Liver (tissue), 8 donors: ENCODE measurements at regions not wholly inside any gene's neighbourhood (a gene's known extent, or its start where the extent isn't known, plus 50 kb on each side); places are given as distances from the start of the nearest gene placed in this dataset.

Source experiments
- DNase-seq: peaks from one replicate; pipeline ENCODE4 v3.0.0-alpha.2; 2017; ENCODE audit warnings: low spot score
- H3K27ac ChIP-seq, 2 donors: one replicate each; pipeline ENCODE4 v1.7.0; 2013; ENCODE audit warnings: inconsistent platforms in 2 of 2, low read length in 2 of 2, control low read depth in 1 of 2, low read depth in 1 of 2, mild to moderate bottlenecking in 1 of 2
- H3K27me3 ChIP-seq, 4 donors: one replicate each; pipeline versions ENCODE4 v1.6.1 to v1.7.0; 2013; ENCODE audit warnings: low read length in 3 of 4, inconsistent platforms in 1 of 4, mild to moderate bottlenecking in 1 of 4, moderate library complexity in 1 of 4; ENCODE audit not compliant: control insufficient read depth in 4 of 4, insufficient read depth in 4 of 4
- H3K36me3 ChIP-seq, 4 donors: one replicate each; pipeline versions ENCODE4 v1.6.1 to v1.7.0; 2013; ENCODE audit warnings: low read length in 3 of 4, mild to moderate bottlenecking in 3 of 4, low read depth in 1 of 4, moderate library complexity in 1 of 4; ENCODE audit not compliant: control insufficient read depth in 4 of 4, insufficient read depth in 3 of 4
- H3K4me1 ChIP-seq, 4 donors: one replicate each; pipeline versions ENCODE4 v1.6.1 to v1.7.0; 2013; ENCODE audit warnings: low read length in 3 of 4, mild to moderate bottlenecking in 3 of 4, moderate library complexity in 1 of 4; ENCODE audit not compliant: control insufficient read depth in 4 of 4, insufficient read depth in 4 of 4
- H3K4me3 ChIP-seq, 3 donors: one replicate each; pipeline versions ENCODE4 v1.6.1 to v1.7.0; 2013; ENCODE audit warnings: low read length in 3 of 3, control low read depth in 1 of 3, low read depth in 1 of 3, mild to moderate bottlenecking in 1 of 3
- H3K9ac ChIP-seq, 2 donors: one replicate each; pipeline ENCODE4 v1.7.0; 2013; ENCODE audit warnings: low read length in 2 of 2, mild to moderate bottlenecking in 2 of 2, moderate library complexity in 2 of 2, control low read depth in 1 of 2, low read depth in 1 of 2
- H3K9me3 ChIP-seq, 4 donors: one replicate each; pipeline versions ENCODE4 v1.6.1 to v1.7.0; 2013; ENCODE audit warnings: low read length in 3 of 4; ENCODE audit not compliant: control insufficient read depth in 4 of 4
- EGR1 ChIP-seq, 2 donors: IDR thresholded peaks; 2 replicates each; pipeline ENCODE4 v1.6.1; 2016 to 2018; ENCODE audit warnings: antibody characterized with exemption in 2 of 2, low read depth in 2 of 2
- FOXA1 ChIP-seq: IDR thresholded peaks from 2 replicates; pipeline ENCODE4 v1.6.1; 2016; ENCODE audit warnings: antibody characterized with exemption
- FOXA2 ChIP-seq: IDR thresholded peaks from 2 replicates; pipeline ENCODE4 v1.6.1; 2016; ENCODE audit warnings: antibody characterized with exemption
- GABPA ChIP-seq, 2 donors: IDR thresholded peaks in 1 of 2; conservative IDR thresholded peaks in 1 of 2; 2 replicates each; pipeline ENCODE4 v1.6.1; 2016; ENCODE audit warnings: antibody characterized with exemption in 2 of 2, mild to moderate bottlenecking in 1 of 2, moderate library complexity in 1 of 2
- HNF4A ChIP-seq, 2 donors: conservative IDR thresholded peaks; 2 replicates each; pipeline ENCODE4 v1.6.1; 2016; ENCODE audit warnings: antibody characterized with exemption in 2 of 2, mild to moderate bottlenecking in 2 of 2
- HNF4G ChIP-seq: IDR thresholded peaks from 2 replicates; pipeline ENCODE4 v1.6.1; 2016; ENCODE audit warnings: antibody characterized with exemption
- JUND ChIP-seq, 2 donors: IDR thresholded peaks; 2 replicates each; pipeline ENCODE4 v1.6.1; 2016; ENCODE audit warnings: antibody characterized with exemption in 2 of 2
- NR2F2 ChIP-seq: IDR thresholded peaks from 2 replicates; pipeline ENCODE4 v1.6.1; 2016; ENCODE audit warnings: antibody characterized with exemption
- RAD21 ChIP-seq, 2 donors: IDR thresholded peaks; 2 replicates each; pipeline ENCODE4 v1.6.1; 2016; ENCODE audit warnings: antibody characterized with exemption in 2 of 2, mild to moderate bottlenecking in 2 of 2
- RXRA ChIP-seq, 2 donors: IDR thresholded peaks; 2 replicates each; pipeline ENCODE4 v1.6.1; 2017 to 2018; ENCODE audit warnings: antibody characterized with exemption in 2 of 2, mild to moderate bottlenecking in 1 of 2
- SP1 ChIP-seq: IDR thresholded peaks from 2 replicates; pipeline ENCODE4 v1.6.1; 2018; ENCODE audit warnings: antibody characterized with exemption, mild to moderate bottlenecking
- YY1 ChIP-seq: IDR thresholded peaks from 2 replicates; pipeline ENCODE4 v1.6.1; 2016; ENCODE audit warnings: antibody characterized with exemption, mild to moderate bottlenecking
- WGBS: extraction: QIAGEN DNeasy Blood & Tissue Kit; methylation state at CpG from one replicate; pipeline ENCODE4 v1.1.7; 2013; 5-methylcytosine and 5-hydroxymethylcytosine counted together
- TF ChIP-seq, protein P1 (sequence below): fragments of 150-350 bp; IDR thresholded peaks from 2 replicates; pipeline ENCODE4 v1.5.1; 2017; ENCODE audit warnings: improper control_type of control experiment, low read depth, low read length; ENCODE audit not compliant: missing input control
- TF ChIP-seq, protein P2 (sequence below): IDR thresholded peaks from 2 replicates; pipeline ENCODE4 v1.6.1; 2016; ENCODE audit warnings: antibody characterized with exemption
- TF ChIP-seq, protein P3 (sequence below): IDR thresholded peaks from 2 replicates; pipeline ENCODE4 v1.6.1; 2016; ENCODE audit warnings: antibody characterized with exemption
- TF ChIP-seq, protein P4 (sequence below): IDR thresholded peaks from 2 replicates; pipeline ENCODE4 v1.6.1; 2016; ENCODE audit warnings: antibody characterized with exemption
- TF ChIP-seq, protein P5 (sequence below): IDR thresholded peaks from 2 replicates; pipeline ENCODE4 v1.6.1; 2016; ENCODE audit warnings: antibody characterized with exemption, mild to moderate bottlenecking
- donor health status: healthy.
- donor health status: healthy.
- donor health status: healthy.
- donor health status: healthy.
- donor health status: healthy.

DNA sequence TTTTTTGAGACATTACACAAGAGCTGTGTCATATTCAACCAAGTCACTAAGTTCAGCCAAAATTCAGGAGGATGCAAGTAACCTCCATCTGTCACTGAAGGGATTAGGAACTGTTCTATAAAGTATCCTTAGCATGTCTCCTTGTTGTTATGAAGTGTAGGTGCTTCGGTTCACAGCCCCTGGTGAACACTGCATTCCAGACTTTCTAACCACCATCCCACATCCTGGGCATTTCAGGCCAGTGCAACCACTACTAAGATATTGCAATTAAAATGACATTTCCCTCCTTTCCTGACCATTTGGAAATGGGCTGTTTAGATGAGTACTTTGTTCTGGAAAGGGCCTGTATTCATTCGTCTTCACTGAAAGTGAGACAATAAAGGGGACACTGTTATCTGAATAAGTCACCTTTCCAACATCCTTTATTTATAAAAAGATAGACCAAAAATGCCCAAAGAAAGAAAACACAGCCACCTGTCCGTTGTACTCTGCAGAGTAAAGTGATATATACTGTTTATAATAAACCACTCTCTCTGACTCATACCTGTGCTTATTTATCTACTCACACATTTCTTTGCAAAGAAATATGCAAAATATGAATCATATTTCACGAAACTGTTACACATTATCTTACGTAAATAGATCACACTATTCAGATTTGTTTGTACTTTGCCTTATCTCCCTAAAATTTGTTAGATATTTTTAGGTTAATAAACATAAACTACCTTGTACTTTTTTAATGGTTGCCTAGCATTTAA is 861.9 kb downstream of the CDH18 start:
- 51% methylated on average over 5 of the region's 5 CpGs for WGBS
- Histone ChIP-seq H3K27me3 (no peaks in the 10 kb centered on the region), H3K36me3 (no peaks in the 10 kb centered on the region), H3K9me3 (no peaks in the 10 kb centered on the region), H3K4me1 (no peaks in the 10 kb centered on the region), H3K9ac (no peak overlapping the region), H3K4me3 (no peak overlapping the region), H3K27ac (no peak overlapping the region)
- TF ChIP-seq SP1: no peak
- no peak for TF ChIP-seq RXRA (IDR thresholded peaks at IDR 0.05)
- TF ChIP-seq, protein P1, sequence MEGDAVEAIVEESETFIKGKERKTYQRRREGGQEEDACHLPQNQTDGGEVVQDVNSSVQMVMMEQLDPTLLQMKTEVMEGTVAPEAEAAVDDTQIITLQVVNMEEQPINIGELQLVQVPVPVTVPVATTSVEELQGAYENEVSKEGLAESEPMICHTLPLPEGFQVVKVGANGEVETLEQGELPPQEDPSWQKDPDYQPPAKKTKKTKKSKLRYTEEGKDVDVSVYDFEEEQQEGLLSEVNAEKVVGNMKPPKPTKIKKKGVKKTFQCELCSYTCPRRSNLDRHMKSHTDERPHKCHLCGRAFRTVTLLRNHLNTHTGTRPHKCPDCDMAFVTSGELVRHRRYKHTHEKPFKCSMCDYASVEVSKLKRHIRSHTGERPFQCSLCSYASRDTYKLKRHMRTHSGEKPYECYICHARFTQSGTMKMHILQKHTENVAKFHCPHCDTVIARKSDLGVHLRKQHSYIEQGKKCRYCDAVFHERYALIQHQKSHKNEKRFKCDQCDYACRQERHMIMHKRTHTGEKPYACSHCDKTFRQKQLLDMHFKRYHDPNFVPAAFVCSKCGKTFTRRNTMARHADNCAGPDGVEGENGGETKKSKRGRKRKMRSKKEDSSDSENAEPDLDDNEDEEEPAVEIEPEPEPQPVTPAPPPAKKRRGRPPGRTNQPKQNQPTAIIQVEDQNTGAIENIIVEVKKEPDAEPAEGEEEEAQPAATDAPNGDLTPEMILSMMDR: no peak
- TF ChIP-seq, protein P2, sequence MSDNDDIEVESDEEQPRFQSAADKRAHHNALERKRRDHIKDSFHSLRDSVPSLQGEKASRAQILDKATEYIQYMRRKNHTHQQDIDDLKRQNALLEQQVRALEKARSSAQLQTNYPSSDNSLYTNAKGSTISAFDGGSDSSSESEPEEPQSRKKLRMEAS: no peak
- TF ChIP-seq, protein P3, sequence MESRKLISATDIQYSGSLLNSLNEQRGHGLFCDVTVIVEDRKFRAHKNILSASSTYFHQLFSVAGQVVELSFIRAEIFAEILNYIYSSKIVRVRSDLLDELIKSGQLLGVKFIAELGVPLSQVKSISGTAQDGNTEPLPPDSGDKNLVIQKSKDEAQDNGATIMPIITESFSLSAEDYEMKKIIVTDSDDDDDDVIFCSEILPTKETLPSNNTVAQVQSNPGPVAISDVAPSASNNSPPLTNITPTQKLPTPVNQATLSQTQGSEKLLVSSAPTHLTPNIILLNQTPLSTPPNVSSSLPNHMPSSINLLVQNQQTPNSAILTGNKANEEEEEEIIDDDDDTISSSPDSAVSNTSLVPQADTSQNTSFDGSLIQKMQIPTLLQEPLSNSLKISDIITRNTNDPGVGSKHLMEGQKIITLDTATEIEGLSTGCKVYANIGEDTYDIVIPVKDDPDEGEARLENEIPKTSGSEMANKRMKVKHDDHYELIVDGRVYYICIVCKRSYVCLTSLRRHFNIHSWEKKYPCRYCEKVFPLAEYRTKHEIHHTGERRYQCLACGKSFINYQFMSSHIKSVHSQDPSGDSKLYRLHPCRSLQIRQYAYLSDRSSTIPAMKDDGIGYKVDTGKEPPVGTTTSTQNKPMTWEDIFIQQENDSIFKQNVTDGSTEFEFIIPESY: no peak
- TF ChIP-seq, protein P4, sequence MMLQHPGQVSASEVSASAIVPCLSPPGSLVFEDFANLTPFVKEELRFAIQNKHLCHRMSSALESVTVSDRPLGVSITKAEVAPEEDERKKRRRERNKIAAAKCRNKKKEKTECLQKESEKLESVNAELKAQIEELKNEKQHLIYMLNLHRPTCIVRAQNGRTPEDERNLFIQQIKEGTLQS: no peak
- no peak for TF ChIP-seq RAD21 (IDR thresholded peaks at IDR 0.05)
- no peak for TF ChIP-seq HNF4A (conservative IDR thresholded peaks at IDR 0.05)
- TF ChIP-seq JUND (IDR thresholded peaks at IDR 0.05): no peak
- DNase-seq: no peak

DNA sequence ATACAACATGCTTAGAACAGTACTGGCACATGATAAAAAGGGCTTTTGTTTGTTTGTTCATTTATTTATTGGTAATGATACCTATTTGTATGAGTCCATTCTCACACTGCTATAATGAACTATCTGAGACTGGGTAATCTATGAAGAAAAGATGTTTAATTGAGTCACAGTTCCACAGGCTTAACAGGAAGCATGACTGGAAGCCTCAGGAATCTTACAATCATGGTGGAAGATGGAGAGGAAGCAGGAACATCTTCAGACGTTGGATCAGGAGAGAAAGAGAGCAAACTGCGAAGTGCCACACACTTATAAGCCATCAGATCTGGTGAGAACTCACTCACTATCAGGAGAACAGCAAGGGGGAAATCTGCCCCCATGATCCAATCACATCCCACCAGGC is 847.7 kb downstream of the CDH18 start:
- Histone ChIP-seq H3K4me3 (no peak overlapping the region), H3K36me3 (no peaks in the 10 kb centered on the region), H3K9me3 (no peaks in the 10 kb centered on the region), H3K27me3 (no peaks in the 10 kb centered on the region), H3K9ac (no peak overlapping the region), H3K27ac (no peak overlapping the region), H3K4me1 (no peaks in the 10 kb centered on the region)
- TF ChIP-seq, protein P1: no peak
- no peak for TF ChIP-seq RXRA (IDR thresholded peaks at IDR 0.05)
- TF ChIP-seq, protein P5, sequence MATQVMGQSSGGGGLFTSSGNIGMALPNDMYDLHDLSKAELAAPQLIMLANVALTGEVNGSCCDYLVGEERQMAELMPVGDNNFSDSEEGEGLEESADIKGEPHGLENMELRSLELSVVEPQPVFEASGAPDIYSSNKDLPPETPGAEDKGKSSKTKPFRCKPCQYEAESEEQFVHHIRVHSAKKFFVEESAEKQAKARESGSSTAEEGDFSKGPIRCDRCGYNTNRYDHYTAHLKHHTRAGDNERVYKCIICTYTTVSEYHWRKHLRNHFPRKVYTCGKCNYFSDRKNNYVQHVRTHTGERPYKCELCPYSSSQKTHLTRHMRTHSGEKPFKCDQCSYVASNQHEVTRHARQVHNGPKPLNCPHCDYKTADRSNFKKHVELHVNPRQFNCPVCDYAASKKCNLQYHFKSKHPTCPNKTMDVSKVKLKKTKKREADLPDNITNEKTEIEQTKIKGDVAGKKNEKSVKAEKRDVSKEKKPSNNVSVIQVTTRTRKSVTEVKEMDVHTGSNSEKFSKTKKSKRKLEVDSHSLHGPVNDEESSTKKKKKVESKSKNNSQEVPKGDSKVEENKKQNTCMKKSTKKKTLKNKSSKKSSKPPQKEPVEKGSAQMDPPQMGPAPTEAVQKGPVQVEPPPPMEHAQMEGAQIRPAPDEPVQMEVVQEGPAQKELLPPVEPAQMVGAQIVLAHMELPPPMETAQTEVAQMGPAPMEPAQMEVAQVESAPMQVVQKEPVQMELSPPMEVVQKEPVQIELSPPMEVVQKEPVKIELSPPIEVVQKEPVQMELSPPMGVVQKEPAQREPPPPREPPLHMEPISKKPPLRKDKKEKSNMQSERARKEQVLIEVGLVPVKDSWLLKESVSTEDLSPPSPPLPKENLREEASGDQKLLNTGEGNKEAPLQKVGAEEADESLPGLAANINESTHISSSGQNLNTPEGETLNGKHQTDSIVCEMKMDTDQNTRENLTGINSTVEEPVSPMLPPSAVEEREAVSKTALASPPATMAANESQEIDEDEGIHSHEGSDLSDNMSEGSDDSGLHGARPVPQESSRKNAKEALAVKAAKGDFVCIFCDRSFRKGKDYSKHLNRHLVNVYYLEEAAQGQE: no peak
- no peak for TF ChIP-seq JUND (IDR thresholded peaks at IDR 0.05)
- TF ChIP-seq FOXA1: no peak
- TF ChIP-seq, protein P2: no peak
- no peak for TF ChIP-seq EGR1 (IDR thresholded peaks at IDR 0.05; ENCODE audit: low read depth in 2 of 2)
- TF ChIP-seq HNF4A (conservative IDR thresholded peaks at IDR 0.05): no peak
- TF ChIP-seq FOXA2: no peak
- TF ChIP-seq NR2F2: no peak
- TF ChIP-seq, protein P4: no peak
- TF ChIP-seq SP1: no peak
- TF ChIP-seq YY1: no peak
- TF ChIP-seq HNF4G: no peak
- TF ChIP-seq, protein P3: no peak
- TF ChIP-seq RAD21 (IDR thresholded peaks at IDR 0.05): no peak
- TF ChIP-seq GABPA (IDR thresholded peaks at IDR 0.05 in 1 of 2, conservative IDR thresholded peaks at IDR 0.05 in 1 of 2): no peak
- DNase-seq: no peak
- 46% methylated on average over 2 of the region's 2 CpGs for WGBS
